Fibroblast of villous mesenchyme (primary cell): ENCODE measurements at regions not wholly inside any gene's neighbourhood (a gene's known extent, or its start where the extent isn't known, plus 50 kb on each side); places are given as distances from the start of the nearest gene placed in this dataset.

ENCODE experiments used
- DNase-seq: peaks from one replicate; pipeline ENCODE4 v3.0.0-alpha.2; 2010; ENCODE audit warnings: low read depth
- H3K4me3 ChIP-seq: 2 replicates; pipeline ENCODE4 v1.5.1; 2011; ENCODE audit warnings: low read depth, mild to moderate bottlenecking, low read length
- TF ChIP-seq, protein P1 (sequence below): IDR thresholded peaks from 2 replicates; pipeline ENCODE4 v1.5.1; 2012; ENCODE audit warnings: low read depth, mild to moderate bottlenecking, low read length; ENCODE audit not compliant: insufficient read depth

DNA sequence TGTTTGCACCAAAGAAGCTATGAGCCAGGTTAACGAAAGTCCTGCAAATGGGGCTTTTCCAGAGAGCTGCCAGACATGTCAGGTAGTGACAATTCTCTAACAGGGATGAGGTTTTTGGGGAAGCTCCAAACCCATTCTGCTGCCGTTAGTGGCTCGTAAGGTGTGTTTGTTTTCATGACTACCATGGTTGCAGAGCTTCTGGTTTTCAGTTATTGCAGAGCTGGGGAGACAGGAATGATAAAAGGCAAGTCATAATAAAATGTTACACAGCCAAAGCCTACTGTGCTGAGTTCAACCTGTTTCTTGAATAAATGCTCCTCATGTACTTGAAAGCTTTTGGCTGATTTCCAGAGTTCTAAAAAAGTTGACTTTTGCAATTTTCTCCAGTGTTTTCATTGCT is 209.2 kb upstream of the STK17B start:
- TF ChIP-seq, protein P1, sequence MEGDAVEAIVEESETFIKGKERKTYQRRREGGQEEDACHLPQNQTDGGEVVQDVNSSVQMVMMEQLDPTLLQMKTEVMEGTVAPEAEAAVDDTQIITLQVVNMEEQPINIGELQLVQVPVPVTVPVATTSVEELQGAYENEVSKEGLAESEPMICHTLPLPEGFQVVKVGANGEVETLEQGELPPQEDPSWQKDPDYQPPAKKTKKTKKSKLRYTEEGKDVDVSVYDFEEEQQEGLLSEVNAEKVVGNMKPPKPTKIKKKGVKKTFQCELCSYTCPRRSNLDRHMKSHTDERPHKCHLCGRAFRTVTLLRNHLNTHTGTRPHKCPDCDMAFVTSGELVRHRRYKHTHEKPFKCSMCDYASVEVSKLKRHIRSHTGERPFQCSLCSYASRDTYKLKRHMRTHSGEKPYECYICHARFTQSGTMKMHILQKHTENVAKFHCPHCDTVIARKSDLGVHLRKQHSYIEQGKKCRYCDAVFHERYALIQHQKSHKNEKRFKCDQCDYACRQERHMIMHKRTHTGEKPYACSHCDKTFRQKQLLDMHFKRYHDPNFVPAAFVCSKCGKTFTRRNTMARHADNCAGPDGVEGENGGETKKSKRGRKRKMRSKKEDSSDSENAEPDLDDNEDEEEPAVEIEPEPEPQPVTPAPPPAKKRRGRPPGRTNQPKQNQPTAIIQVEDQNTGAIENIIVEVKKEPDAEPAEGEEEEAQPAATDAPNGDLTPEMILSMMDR, result no peak
- DNase-seq, result no peak
- H3K4me3 ChIP-seq, result no peak overlapping the region

DNA sequence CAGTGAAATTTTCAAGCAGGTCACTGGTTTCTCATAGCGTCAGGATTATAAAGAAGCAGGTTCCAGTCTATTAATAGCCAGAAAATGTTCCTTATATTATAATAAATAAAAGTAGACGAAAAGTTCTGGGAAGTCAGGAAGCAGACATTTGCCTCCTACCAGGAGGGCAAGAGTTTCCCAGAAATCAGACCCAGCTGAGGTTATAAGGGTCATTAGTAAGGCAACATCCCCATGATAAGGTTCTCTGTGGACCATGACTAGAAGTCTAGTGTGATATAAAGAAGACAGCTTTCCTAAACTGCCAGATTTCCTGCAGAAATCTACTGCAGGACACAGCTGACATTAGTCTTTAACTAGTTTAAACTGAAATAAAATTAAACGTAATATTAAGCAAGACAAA is 210.1 kb upstream of the STK17B start:
- DNase-seq, result no peak
- no peak overlapping the region for H3K4me3 ChIP-seq
- TF ChIP-seq, protein P1, result no peak

DNA sequence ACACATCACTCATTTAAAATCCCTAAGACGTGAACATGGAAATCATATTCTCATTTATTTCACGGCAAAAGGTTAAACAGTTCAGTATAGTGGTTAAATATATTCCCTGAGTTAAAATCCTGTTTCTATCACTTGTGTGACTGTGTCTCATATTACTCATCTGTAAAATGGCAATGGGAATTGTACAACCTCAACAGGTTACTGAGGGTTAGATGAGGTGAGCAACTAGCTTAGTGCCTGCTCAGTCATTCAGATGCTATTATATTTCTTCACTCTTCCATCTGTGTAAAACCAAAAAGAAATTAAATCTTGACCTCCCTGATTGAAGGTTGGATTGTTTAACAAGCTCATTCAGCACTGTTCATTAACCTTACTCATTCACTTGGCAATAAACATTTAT is 212.4 kb upstream of the STK17B start:
- TF ChIP-seq, protein P1, result no peak
- no peak overlapping the region for H3K4me3 ChIP-seq
- DNase-seq, result no peak

DNA sequence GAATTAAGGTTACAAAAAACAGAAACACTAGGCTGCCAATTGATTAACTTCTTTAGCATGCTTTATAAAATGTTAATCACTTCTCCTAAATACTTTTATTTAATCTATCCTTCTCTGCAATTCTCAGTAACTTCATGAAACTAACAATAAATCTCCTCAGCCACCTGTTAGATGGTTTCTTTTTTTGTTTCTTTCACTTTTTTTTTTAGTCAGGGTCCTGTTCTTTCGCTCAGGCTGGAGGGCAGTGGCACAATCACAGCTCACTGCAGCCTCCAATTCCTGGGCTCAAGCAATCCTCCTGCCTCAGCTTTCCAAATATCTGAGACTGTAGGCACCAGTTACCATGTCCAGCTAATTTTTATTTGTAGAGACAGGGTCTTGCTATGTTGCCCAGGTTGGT is 213.4 kb upstream of the STK17B start:
- DNase-seq, result no peak
- TF ChIP-seq, protein P1, result no peak
- H3K4me3 ChIP-seq, result no peak overlapping the region

DNA sequence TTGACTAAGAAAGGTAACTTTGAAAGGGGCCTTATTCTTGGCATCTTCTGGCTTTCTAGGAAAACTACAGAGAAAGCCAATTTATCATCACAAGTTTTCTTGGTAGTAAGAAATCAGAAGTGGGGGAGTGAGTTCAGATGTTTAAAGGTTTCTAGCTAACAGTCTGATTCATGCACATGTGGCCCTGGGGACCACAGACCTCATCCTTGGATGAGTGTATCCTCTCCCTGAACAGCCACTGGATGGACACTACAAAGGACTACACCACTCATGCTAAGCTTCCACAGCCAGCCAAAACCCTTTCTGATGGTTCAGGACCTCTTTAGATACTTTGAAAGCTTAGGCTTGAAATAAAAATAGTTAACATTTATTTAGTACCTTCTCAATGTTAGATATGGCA is 218.3 kb upstream of the STK17B start:
- DNase-seq, result no peak
- TF ChIP-seq, protein P1, result no peak

DNA sequence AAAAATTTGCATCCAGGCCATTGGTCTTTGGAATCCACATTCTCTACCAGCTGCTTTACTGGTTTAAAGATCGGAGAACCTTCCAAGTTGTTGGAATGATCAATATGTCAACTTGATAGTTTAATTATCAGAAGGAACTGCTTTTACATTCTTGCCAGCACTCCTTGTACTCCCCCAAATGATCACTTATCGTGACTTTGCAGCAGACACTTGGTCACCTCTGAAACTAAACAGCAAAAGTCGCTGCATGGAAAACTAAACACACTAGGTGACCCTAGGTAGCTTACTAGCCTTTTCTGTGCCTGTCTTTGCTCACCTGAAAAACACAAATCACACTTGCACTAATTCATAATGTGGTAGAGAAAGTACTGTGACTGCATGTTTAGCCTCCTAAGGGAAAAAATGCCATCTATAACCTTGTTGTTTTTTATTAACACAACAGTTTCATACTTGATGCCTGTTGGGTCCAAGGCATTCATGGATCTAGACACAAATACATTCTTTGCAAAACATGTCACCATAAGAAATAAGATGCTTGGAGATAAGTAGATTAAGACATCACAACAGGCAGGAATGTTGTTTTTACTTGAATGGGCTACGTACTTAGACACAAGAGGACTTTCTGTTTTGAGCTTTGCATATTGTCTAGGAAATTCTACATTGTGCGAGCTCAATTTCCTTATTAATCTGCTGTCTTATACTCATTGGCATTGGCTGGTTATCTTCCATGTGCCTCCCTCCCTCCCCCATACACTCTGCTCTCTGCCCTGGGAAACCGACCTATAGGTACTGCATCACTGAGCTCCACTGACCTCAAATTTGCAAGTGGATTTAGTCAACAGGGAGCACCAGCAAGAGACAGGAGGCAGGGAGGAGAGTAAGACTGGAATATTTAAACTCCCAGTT is 219.1 kb upstream of the STK17B start:
- DNase-seq, result peak; percentile 67
- H3K4me3 ChIP-seq, result no peak overlapping the region
- TF ChIP-seq, protein P1, result no peak

More for the DNA sequence above, 218.3 kb upstream of the STK17B start:
- H3K4me3 ChIP-seq, result no peak overlapping the region

DNA sequence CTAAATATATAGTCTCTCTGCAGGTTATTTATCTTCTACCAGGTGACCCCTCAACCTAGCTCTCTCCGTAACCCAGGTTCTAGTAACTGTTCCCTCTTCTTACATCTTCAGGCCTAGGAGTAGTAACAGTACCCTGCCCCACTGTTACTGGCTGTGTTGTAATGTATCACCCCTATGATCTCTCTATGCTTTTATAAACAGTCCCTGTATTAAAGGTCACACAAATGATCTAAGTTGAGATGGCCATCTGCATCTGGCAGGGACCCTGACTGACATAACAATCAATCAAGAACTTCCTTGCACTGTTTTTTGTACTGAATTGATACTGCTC is 219.7 kb upstream of the STK17B start:
- TF ChIP-seq, protein P1, result no peak
- no peak for DNase-seq
- H3K4me3 ChIP-seq, result no peak overlapping the region
